ENCODE measurements at regions not wholly inside any gene's neighbourhood (a gene's known extent, or its start where the extent isn't known, plus 50 kb on each side); places are given as distances from the start of the nearest gene placed in this dataset.

GRCh38 chr11:103539166-103539565, 429.9 kb downstream of the DYNC2H1 start:
- no peak for TF ChIP-seq CTCF (conservative IDR thresholded peaks at IDR 0.05)
- no peak for TF ChIP-seq ZFX (IDR thresholded peaks at IDR 0.05)
